OCI-LY1 (cell line): ENCODE measurements at regions not wholly inside any gene's neighbourhood (a gene's known extent, or its start where the extent isn't known, plus 50 kb on each side); places are given as distances from the start of the nearest gene placed in this dataset.

ENCODE experiments used
- EZH2 ChIP-seq: fragments of 200-600 bp; sonication (generic), shearing (Covaris generic); IDR thresholded peaks from 2 replicates; pipeline ENCODE4 v1.8.0; 2017; ENCODE audit warnings: borderline replicate concordance, mixed run types, mild to moderate bottlenecking, antibody characterized with exemption, low read length, moderate library complexity, mixed read lengths
- TF ChIP-seq, protein P1 (sequence below): fragments of 200-600 bp; sonication (generic), shearing (Covaris generic); IDR thresholded peaks from 2 replicates; pipeline ENCODE4 v1.5.1; 2017; ENCODE audit warnings: mild to moderate bottlenecking, antibody characterized with exemption, low read length, moderate library complexity, mixed read lengths

DNA sequence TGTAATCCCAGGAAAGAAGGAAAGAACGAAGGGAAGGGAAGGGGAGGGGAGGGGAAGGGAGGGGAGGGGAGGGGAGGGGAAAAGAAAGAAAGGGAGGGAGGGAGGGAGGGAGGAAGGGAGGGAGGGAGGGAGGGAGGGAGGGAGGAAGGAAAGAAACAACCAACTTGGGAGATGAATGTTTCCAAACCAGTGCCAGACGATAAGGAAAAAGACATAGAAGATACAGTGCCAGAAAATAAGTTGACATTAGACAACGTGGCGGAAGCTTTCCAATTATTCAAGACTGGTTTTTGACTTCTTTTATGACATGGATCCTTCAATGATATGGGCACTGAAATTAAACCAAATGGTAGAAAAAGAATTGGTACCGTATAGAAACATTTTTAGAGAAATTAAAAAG lies 181.2 kb upstream of the POU5F2 start:
- TF ChIP-seq, protein P1, sequence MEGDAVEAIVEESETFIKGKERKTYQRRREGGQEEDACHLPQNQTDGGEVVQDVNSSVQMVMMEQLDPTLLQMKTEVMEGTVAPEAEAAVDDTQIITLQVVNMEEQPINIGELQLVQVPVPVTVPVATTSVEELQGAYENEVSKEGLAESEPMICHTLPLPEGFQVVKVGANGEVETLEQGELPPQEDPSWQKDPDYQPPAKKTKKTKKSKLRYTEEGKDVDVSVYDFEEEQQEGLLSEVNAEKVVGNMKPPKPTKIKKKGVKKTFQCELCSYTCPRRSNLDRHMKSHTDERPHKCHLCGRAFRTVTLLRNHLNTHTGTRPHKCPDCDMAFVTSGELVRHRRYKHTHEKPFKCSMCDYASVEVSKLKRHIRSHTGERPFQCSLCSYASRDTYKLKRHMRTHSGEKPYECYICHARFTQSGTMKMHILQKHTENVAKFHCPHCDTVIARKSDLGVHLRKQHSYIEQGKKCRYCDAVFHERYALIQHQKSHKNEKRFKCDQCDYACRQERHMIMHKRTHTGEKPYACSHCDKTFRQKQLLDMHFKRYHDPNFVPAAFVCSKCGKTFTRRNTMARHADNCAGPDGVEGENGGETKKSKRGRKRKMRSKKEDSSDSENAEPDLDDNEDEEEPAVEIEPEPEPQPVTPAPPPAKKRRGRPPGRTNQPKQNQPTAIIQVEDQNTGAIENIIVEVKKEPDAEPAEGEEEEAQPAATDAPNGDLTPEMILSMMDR: no peak
- TF ChIP-seq EZH2: no peak
